ENCODE measurements at regions not wholly inside any gene's neighbourhood (a gene's known extent, or its start where the extent isn't known, plus 50 kb on each side); places are given as distances from the start of the nearest gene placed in this dataset.
"Not testable (repeated sequence)": the region's sequence is repeated elsewhere in the genome, so short reads cannot be mapped to it uniquely, and the experiment has no call there.

DNA sequence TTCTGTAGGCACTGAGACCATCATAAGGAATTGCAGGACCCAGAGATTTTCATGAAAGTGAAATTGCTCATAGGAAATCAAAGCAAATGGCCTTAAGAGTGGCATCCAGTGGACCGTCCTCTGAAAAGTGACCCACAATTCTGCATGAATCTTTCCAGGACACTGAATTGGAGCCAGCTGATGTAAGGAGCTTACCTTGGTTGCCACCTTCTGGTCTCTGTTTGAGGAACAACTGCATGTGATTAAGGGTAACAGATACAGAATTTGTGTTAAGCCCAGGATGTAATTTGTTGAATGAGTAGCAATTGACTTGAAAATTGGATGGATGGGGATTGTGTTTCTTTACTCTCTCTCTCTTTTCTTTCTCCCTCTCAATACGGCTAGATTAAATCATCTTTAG is 49.9 kb upstream of the GAS1 start:
- DNase-seq = peak; percentile 17

- no peak for DNase-seq
These were observed 50.6 kb upstream of the GAS1 start for GRCh38 chr9:86997951-86998350.

DNA sequence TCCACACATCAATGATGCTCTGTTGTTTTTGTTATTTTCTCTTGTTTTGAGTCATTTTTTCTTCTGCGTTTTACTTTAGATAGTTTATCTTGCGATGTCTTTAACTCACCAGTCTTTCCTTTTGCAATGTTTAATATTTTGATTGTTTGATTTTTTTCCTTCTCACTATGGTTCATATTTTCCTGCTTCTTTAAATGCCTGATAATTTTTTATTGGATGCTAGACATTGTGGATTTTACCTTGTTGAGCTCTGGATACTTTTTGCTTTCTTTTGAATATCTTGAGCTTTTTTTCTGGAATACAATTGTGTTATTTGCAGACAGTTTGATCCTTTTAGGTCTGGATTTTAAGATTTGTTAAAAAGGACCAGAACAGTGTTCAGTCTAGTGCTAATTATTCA is 55.2 kb upstream of the GAS1 start:
- DNase-seq = no peak

- no peak for DNase-seq
These were observed 56.7 kb upstream of the GAS1 start for GRCh38 chr9:87004016-87004415.

DNA sequence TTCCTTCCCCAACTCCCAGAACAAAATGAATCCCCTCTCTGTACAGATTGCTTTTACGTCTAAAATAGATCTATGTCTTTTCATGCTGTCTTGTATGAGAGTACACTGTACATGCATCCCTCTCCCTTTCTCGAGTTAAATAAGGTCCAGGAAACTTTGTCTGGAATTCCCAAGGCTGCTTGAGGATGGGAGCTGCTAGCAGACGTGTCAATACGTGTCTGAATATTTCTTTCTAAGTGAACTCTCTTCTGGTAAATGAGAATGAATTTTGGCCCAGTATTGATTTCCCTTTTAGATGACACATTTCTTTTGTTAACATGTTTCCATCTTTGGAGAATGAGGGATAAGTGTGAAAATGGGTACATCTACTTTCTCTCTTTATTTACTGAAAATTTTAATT is 59.6 kb upstream of the GAS1 start:
- DNase-seq = no peak

- DNase-seq = no peak
These were observed 60.5 kb upstream of the GAS1 start for GRCh38 chr9:87007711-87008366.

GRCh38 chr9:87008667-87009066 is 61.4 kb upstream of the GAS1 start:
- no peak for DNase-seq

- no peak for DNase-seq
These were observed 63.3 kb upstream of the GAS1 start for GRCh38 chr9:87010626-87011025.

GRCh38 chr9:87011551-87011950 is 64.2 kb upstream of the GAS1 start:
- DNase-seq = no peak

DNA sequence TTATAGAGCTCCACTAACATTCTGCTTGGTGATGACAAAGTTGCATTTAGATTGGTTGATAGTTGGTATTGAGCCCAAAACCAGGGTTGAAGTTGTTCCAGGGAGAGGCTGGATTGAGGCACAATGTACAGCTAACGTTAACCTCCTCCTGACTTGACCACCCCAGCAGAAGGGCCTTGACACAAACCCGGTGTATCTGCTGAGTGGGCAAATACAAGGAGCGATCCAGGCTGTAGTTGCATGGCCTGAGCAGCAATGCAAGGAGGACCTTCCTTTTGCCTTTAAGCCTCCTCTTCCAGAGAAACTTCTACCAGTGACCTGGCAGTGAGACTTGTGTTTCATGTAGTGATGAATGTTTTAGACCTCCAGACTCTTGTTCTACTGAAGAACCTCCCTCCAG is 66.2 kb upstream of the GAS1 start:
- DNase-seq = no peak

DNA sequence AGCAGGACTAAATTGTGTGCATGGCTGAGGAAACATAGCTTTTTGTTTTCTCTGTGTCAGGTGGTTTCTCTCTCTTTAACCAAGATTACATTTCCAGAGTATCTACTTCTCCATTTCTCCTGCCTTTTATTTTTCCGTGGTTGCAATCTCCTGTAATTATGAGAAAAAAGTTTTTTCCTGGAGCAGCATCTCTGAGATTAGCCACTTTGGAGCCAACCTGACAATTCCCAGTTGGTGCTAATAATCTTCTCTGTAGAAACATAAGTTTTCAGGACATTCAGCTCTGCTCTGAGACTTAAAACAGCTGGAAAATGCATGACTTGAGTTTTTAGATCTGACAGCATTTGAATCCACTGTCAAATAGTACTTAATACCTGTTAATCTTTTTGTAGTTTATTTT is 67.1 kb upstream of the GAS1 start:
- DNase-seq = no peak

DNA sequence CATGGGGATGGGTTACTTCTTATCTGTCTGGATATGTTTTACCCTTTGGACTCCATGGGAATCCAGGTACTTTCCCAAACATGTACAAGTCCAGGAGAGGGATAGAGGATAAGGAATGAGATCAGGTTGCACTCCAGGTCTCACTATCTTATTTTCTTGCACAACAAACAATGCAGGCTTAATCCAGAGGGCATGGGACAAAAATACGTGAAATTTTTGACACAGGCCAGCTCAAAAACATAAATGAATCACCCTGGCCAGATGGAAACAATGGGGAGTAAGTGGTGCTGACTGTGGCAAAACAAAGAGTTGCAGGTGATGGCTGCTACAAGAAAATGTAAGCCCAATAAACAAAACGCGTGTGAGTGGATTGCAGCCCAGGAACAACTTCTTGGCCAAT is 69.4 kb upstream of the GAS1 start:
- DNase-seq = no peak

DNA sequence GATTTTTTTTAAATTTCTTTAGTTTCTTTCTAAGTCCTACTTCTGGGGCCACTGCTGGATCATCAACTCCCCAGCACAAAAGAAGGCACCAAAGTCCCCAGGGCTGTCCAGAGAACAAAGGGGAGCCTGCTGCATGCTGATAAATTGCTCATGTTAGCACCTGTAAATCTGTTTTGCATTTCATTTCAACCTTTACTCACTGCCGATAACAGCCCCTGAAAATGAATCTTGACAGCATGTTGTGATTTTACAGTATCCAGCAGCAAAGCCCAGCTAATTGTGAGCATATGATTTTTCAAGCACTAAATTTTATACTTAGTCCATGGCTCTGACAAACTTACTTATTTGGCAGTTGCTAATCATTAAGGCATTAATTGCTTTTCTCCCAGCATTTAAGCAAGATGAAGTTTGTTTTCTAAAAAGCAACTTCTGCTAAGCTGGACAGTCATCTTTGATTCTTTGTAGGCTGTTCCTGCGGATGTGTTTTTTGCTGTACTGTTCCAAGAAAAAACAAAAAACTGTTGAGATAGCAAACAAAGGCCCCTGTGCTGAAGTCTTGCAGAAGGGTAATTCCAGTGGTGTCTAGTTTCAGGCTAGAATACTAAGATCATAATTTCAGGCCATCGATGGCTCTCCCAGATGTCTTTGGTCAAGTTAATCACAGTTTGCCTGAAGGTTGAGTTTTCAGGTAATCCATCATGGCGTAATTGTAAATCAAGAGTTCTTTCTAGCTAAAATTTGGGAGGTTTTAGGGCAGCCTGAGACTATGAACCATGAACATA is 73.1 kb upstream of the GAS1 start:
- DNase-seq = no peak

GRCh38 chr9:87022178-87022577 is 74.9 kb upstream of the GAS1 start:
- DNase-seq = no peak

DNA sequence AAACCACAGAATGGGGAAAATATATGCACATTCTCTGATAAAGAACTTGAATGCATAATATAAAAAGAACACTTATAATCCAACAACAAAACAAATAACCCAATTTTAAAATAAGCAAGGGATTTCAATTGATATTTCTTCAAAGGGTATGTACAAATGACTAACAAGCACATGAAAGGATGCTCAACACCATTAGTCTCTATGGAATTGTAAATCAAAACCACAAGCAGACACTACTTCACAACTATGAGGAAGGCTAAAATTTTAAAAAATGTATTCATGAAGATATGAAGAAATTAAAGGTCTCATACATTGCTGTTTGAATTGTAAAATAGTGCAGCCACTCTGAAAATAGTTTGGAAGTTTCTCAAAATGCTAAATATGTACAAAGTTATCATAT is 78.9 kb upstream of the GAS1 start:
- DNase-seq = no peak

GRCh38 chr9:87028836-87029235 is 81.5 kb upstream of the GAS1 start:
- not testable (repeated sequence) for DNase-seq

DNA sequence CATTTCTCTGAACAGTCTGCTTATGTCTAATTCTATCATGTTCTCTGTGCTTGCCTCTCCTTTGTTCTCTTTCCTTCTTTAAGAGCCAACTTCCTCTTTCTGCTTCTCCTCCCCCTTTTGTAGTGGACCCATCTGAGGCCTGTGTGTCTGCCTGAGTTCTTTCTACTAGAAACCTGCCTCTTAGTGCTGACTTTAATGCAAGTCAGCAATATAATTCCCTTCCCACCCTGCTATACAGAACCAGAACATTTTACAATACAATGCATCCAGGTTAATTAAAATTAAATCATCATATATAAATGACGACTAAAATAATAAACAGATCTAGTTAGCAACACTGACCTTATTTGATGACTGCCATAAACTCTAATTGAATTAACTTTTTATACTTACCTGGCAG is 82.6 kb upstream of the GAS1 start:
- DNase-seq = no peak

DNA sequence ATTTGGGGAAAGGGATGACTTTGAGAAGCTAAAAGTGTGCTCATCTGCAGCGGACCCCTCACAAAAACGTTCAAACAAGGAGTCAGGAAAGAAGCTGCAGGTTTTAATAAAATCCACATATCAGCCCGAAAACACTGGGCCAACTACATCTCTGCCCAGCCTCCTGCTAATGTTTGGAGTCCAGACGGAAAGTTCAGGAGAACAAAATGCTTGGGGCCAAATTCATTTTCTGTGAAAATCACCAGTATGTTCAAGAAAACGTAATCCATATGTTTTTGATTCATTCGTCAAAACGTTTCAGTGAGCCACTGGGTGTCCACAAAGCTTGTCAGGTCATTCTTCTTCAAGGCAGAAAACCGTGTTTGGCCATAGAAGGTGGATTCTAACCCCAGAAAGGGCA is 87.5 kb upstream of the GAS1 start:
- DNase-seq = no peak

DNA sequence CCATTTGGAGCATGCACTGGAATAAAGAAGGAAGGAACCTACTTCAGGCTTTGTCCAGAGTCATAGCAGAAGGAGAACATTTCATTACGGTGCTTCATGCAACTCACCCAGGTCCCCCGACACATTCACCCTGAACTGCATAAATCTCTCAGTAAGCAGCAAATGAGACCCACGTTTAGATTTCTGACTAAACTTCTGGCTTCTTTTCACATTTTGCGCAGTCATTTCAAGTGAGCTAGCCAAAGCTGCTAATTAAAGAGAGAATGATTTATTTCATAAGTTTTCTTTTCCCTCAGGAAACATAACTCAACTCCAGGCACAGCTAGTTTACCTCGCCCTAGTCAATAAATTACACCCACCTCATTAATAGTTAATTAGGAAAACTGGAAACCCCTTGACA is 88.6 kb upstream of the GAS1 start:
- DNase-seq = no peak

GRCh38 chr9:87036506-87036905 is 89.2 kb upstream of the GAS1 start:
- no peak for DNase-seq

DNA sequence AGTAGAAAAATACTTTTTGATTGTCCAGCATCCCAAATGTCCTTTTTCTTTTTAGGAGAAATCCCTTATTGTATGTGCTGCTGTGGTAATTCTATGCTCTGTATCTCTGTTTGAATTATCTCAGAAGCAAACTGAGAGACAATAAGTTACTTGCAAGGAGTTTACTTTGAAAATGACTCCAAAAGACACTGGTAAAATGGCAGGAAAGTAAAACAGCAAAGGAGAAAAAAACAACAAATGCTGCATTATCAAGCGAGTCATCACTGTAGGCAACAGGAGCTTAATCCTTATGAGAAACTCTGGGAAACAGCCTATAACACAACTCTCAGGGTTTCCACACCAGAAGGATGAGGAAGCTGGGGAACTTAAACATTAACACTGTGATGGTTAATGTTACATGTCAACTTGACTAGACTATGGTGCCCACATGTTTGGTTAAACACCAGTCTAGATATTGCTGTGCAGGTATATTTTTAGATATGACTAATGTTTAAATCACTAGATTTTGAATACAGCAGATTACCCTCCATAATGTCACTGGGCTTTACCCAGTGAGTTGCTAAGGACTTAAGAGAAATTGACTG is 92.6 kb upstream of the GAS1 start:
- peak; percentile 82 for DNase-seq

- DNase-seq = no peak
These were observed 93.2 kb upstream of the GAS1 start for GRCh38 chr9:87040410-87041009.

GRCh38 chr9:87041553-87042235 is 94.4 kb upstream of the GAS1 start:
- DNase-seq = not testable (repeated sequence)
